Stimulated activated CD4-positive, alpha-beta T cell treated with anti-CD3 and anti-CD28 coated beads, Interleukin-1b, Interleukin-23, amount 100 ng/mL, for 48 hours (primary cell): ENCODE measurements at regions not wholly inside any gene's neighbourhood (a gene's known extent, or its start where the extent isn't known, plus 50 kb on each side); places are given as distances from the start of the nearest gene placed in this dataset.
"Not testable (repeated sequence)": the region's sequence is repeated elsewhere in the genome, so short reads cannot be mapped to it uniquely, and the experiment has no call there.

Experiments used
- DNase-seq: peaks from one replicate; pipeline ENCODE4 v3.0.0-alpha.2; 2020

DNA sequence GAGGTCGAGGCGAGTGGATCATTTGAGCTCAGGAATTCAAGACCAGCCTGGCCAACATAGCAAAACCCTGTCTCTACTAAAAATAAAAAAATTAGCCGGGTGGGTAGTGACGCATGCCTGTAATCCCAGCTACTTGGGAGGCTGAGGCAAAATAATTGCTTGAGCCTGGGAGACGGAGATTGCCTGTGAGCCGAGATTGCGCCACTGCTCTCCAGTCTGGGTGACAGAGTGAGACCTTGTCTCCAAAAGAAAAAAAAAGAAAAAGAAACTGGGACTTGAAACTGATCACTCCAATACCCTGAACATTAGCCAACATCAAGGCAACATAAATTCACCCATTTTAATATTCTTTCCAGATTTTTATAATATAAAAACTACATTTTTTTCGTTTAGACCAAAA is 874.6 kb upstream of the MBL2 start:
- DNase-seq = not testable (repeated sequence)

DNA sequence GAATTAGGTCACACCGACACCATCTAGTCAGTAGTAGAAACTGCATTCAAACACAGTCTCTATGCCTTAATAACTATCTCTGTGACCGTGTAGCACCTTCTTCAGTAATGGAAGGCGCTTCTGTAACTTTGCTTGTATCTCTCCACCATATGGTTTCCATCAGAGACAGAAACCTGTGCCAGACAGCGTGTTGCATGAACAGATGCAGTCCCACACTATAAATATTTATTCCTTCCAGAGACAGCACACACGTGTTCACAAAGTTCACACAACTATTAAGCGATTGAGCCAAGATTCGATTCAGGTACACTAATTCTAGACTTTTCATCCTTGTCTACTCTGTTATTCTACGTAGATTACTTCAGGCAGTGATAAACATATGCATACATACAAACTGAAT is 873.9 kb upstream of the MBL2 start:
- no peak for DNase-seq

DNA sequence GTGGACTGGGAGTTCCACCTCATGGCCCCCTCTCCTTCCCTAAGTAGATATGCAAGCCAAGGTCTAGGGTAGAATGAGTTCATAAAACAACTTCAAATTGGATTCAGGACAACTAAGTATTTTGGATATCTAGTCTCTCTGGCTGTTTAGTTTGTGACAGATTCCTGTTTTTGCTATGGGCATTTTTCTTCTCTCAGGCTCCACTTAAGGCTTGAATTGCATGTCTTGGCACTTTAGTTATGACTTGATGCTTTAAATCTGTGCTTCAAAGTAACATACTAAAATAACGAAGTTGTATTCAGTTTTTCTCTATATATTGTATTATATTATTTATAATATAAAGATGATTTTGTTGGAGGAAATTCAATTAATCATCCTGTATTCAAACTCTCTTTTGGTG is 873.4 kb upstream of the MBL2 start:
- DNase-seq = no peak

DNA sequence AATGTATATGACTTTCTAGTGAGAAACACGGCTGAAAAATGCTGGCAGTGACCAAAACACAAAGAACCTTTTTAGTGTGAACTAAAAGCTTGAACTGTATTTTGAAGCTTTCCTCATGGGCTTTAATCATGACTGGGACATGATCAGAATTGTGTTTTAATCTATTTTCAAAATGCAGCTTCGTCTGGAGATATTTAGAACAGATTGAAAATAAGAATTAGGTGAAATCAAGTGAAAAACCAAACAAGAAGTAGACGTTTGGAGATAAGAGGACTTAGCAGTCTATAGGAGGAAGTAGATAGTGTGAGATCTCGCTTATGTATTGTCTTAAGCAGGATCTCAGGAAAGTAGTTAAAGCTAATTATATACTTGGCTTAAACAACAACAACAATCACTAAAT is 865.4 kb upstream of the MBL2 start:
- no peak for DNase-seq

DNA sequence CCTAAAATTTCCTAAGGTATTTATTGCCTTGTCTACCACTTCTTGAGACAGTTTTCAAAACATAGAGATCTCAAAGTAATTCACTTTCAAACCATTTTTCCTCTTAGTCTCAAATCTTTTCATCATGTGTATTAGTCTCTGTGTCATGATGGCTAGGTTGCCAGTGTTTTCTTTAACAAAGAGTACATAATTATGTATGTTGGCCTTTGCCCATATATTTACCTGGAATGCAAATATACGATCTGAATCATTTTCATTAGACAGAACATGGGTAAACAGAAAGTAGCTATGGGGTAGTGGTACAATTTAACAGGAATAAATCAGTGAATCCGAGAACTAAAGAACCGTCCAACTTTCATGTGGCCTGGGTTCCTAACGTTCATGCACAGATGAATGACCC is 852.1 kb upstream of the MBL2 start:
- no peak for DNase-seq

DNA sequence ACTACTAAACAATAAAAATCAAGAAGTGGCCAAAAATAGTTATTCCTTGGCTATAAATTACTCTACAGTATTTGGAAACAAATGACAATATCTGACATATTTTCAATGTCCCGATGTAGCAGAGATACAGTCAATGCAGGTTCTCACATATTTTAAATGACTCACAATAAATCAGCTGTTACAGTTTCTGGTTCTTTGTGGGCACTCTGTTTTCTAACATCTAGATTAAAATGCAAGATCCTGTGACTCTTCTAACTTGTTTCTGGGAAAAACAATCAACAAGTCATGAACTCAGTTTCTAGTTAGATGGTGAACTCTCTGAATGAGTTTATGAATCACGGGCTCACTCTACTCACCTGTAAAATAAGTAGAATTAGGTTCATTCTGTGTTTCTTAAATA is 849.6 kb upstream of the MBL2 start:
- DNase-seq = no peak

DNA sequence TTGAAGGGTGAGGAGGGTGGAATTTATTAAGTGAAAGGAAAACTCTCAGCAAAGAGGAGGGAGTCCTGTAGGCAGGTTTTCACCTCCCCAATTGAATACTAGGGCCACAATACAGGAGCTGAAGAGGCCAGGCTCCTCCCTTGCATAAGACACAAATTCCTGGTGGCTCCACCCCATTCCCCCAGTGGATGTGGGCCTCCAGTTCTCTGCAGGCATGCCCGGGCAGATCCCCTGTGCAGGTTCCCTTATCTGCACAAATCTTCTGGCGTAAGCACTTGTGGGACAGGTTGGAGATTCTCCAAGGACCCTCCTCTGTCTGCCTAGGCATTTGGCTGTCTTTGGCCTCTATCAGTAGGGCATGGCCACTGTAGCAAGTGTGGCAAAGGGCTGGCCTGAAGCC is 847.1 kb upstream of the MBL2 start:
- no peak for DNase-seq

DNA sequence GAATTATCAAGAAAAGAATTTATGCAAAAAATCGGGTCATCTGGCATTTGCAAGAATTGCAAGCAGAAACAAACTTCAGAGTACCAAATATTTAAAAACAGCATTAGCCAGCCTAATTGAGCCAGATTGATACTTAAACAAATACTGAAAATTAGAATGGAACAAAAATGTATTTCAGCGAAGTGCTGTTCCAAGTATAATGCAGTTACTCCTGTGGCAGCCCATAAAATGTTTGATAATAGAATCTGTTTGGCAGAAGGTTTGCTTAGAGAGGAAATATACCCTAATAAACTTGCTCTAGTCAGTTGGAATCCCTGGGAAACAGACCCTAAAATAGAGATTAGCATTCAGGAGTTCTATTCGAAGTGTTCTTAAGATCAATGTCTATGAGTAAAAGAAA is 835.1 kb upstream of the MBL2 start:
- no peak for DNase-seq

DNA sequence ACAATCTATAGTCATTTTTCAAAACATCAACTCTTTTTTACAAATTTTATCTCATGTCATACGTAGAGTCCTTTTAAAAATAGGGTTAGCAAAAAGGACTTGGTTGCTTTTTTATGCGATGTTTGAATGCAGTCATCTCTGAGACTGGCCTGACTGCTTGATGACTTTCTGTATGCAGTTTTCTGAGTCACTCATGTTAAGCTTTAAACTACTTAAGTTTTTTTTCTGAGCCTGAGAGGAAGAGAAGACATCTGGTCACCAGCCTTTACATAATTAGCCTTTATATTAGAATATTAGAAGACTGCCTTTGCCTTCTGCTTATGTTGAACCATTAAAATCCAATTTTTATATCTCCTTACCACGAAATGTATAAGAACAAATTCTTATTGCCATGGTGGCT is 834.4 kb upstream of the MBL2 start:
- no peak for DNase-seq

DNA sequence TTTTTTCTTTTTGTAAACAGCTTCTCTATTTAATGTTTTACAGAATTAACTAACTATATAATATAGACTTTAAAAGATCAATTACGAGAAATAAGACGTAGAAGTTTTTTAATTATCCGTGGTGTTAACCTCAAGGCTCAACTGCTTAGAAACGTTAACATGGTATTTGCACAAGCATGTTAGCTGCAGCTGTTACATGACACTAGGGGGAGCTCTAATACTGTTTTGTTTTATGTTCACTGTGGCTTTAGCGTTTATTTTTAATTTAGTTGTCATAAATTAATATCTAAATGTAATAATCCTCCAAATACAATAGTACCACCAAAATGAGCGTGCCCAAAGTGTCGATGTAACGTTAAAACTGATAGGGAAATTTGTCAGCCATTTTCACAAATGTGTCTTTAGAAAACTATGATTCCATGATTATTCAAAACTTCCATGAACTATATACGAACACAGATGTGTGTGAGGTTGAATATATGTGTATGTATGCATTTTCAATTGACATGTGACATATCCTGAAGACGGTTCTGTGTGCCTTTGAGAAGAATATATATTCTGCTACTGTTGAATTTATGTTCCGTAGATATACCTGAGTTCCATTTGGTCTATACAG is 828.8 kb upstream of the MBL2 start:
- no peak for DNase-seq

DNA sequence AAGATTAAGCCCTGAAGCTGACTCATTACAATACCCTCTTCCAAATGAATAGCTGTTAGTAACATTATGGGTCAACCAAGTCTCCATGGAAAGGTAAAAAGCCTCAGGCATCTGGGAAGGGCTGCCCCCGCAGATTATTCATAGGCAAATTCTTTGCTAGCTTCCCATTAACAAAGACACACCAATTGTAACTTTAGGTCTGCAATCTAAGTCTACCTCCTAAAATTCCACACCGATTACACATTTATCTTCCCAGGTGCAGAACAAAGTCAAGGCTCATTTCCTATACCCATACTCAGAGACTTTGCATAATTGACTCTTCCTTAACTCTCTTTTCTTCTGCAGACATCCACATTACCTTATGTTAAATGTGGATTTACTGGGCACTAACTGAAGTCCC is 826.3 kb upstream of the MBL2 start:
- no peak for DNase-seq

DNA sequence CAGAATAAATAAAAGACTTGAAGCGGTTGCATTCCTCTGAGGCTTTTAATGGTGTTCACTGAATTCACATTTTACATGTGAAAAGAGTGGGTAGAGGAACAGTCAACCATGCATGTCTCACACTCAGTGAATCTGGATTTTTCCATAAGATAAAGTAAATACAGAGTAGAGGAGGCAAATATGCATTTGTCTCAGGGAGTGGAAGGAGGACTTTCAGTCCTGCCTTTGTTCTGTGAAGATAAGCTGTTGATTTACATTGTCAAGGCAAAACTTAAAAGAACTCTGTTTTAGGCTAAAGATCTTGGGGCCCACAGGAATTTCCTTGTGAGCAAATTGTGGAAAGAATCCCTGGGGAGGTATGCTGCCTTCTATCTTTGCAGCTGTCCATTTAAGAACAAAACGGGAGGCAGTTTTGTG is 825.3 kb upstream of the MBL2 start:
- DNase-seq = no peak

DNA sequence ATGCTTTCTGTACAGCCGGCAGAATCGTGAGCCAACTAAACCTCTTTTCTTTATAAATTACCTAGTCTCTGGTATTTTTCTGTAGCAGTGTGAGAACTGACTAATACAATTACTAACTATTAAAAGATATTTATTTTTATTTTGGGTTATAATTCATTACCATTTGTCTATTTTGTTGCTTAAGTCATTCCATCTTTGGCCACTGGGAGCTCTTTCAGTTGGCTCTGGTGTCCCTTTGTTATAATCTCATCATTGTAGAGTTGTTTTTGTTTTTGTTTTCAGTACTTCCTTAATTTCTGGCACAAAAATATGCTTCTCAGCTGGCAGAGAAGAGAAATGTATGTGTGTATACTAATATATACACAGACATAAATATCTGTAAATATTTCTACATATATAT is 807.9 kb upstream of the MBL2 start:
- DNase-seq = no peak

DNA sequence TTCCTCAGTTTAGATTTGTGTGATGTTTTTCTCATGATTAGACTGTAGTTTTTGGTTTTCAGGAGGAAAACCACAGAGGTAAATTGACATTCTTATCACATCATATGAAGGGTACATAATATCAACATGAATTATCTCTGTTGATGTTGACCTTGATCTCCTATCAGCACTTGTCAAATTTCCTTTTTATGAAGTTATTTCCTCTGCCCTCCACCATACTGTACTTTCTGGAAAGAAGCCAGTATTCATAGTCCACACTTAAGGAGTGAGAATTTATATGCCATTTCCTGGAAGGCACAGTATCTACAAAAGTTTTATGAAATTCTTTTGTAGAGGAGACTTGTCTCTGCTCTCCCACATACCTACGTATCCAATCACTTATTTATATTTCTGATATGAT is 807.2 kb upstream of the MBL2 start:
- no peak for DNase-seq

DNA sequence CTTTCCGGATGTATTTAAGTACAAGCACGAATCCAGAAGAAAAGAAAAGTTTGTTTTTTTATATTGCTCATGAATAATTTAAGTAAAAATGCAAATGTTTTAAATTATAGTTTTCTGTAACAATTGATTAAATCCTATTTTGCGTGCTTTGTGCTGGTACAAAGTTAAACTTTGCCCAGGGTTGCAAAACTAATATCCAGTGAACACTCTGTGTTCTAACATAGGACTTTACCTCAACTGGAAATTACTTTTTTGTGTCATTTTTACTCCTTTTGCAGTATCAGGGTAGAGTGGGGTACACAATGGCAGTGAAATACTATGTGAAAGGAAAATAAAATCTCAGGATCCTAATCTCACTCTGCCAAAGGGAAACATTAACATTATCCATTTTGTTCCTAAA is 801.4 kb upstream of the MBL2 start:
- no peak for DNase-seq

DNA sequence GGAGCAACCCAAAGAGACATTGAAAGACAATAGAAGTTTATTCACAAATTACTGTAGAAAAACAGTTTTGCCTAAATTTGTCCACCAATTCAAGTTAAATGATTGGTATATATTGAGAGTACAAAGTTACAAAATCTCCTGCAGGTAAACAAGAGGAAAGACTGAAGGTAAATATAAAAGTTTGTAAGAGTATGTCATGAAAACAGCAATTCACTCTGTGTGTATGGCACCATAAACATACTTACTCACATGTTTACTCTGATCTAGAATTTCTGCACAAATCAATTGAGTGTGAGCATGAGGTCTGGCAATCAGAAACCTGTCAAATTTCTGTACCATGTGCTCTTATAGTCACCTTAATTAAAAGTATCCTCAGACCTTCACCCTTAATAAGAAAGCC is 800.9 kb upstream of the MBL2 start:
- no peak for DNase-seq

DNA sequence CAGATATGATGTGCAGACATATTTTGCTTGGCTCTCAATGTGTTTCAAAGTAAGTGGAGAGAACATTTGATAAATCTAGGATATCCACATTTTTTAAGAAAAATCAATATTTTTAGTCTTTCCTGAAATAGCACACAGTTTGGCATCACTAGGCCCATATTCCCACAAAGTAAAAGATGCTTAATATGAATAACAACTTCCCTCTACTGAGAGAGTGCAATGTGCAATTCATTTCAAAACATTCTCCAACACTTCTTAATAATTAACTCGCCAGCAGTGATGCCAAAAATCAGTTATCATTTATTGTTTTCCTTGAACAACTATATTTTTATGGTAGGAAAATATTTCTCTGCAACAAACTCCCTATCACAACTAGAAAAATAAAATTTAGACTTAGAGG is 800.2 kb upstream of the MBL2 start:
- no peak for DNase-seq

DNA sequence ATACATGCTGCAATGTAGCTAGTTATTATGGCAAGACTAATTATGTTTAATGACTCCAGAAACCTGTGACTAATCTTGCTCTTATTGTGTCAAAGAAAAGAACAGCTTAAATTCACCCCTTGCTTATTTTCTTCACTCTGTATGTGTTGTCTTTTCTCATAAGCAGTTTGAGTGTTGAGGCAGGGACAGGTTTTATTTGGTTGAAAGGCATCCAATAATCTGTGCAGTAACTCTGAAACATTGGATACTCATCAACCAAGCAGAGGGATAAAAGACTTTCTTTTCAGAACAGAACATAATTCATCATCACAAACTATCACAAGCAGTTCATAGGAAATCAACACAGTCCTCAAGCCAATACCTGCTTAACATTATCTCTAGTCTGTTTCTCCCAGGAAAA is 797.6 kb upstream of the MBL2 start:
- no peak for DNase-seq

DNA sequence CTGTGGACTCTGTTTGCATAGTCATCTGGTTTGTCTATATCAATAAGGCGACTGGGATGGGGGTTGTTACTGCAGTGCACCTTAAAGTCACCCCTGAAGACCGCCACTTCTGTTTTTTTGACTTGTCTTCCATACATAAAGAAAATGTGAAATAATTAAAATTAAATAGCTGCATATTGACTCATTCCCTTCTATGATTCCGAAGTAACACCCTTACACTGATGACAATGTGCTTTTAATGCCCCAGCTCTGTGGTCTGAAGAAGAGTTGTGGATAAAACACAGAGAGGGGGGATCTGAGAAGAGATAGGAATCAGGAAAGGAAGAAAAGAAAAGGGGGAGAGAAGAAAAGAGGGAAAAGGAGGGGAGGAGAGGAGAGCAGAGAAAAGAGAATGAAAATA is 796.9 kb upstream of the MBL2 start:
- no peak for DNase-seq

DNA sequence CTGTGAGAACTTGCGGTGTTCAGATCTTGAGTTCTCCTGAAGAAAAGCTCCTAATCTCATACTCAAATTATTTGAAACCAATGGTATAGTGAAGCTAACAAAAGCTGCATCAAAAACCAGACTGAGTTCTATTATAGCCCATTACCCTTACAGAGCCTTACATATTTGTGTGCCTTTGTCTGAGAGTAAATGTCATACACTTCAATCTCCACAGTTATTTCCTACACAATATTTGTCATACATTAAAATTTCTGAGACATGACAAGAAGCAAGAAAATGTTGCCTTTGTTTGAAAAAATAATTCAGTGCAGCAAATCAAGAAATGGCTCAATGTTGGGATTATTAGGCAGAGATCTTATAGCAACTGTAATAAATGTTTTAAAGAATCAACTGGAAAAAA is 776.1 kb upstream of the MBL2 start:
- DNase-seq = no peak

DNA sequence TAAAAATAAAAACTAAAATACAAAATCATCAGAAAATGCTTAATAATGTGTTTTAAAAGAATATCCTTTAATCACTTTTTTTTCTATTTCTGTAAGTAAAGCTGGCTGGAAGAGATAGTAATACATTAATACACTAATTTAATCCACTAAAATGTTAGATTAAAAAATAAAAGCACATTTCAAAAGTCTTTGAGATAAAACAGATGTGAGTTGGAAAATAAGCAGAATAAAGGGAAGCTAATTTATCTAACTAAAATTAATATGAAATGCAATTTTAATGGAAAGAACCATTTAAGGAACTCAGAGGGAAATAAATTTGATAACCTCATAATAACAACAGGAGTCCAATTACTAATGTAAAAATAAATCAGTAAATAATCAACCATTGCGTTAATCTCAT is 774.8 kb upstream of the MBL2 start:
- no peak for DNase-seq

DNA sequence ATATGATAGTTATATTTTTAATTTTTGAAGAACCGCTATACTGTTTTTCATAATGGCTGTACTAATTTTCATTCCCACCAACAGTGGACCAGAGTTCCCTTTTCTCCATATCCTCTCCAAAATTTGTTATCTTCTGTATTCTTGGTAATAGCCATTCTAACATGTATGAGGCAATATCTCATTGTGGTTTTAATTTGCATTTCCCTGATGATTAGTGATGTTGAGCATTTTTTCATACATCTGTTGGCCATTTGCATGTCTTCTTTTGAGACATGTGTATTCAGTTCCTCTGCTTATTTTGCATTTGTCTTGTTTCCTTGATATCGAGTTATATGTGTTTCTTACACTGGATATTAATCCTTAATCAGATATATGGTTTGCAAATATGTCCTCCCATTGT is 770.8 kb upstream of the MBL2 start:
- no peak for DNase-seq

DNA sequence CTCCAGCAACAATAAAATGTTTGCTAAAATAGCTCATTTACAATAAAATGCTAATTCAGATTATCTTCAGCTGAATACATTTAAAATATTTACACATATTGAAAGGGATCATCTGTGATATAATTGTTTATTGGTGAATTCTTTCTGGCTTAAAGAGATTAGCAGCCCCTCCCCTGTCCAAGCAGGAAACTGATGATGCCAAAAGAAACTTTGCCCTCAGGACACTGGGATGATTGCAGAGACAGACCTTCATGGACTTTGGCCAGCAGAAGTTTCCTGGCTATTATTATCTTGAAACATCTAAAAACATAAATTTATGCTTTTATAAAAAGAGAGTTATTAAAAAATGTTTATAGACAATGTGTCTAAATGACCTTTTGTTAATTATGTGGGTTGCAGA is 764.9 kb upstream of the MBL2 start:
- DNase-seq = no peak

DNA sequence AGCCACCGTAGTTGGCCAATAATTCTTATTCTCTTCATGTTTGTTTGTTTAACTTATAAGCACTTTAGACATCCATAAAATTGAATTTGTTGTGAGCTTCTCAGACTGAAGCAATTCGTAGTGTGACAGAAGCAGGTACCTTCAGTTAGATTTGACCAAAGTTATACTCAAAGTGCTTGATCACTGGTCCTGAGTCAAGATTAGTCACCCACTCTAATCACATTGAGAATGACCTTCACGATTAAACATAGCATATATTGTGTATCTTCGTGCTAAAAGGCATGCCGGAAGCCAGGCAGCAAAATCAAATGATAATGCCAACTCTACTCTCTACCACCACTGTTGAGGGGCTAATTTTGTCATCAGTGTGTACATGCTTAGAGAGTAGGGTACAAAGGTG is 763.7 kb upstream of the MBL2 start:
- no peak for DNase-seq

DNA sequence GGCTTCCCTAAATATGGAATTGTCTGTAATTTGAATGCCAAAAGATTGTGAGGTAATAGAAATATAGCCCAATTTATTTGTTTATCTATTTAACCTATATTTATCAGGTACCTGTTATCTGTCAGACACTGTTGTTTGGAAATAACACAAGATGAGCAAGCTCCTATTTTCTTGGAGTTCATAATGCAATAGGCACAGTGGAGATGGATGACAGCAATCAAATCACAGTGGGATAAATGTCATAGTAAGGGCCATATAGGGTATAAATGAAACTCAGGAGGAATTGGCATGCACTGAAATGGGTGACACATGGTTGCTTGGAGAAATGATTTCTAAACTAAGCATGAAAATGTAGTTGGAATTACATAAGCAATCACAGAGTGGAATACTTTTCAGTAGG is 761.8 kb upstream of the MBL2 start:
- DNase-seq = no peak

DNA sequence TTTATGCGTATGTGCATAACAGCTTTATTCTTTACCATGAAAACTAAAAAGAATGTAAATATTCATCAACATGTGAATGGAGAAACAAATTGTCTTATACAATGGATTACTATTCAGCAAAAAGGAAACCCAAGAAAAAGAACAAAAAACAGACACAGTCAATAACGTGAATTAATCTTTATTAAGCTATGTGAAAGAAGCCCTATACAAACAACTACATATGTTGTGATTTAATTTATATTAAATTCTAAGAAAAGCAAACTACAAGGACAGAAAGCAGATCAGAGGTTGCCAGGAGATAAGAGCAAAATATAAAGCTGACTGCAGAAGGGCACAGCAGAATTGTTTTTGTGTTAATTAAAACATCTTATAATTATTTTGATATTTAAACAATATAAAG is 756.4 kb upstream of the MBL2 start:
- DNase-seq = no peak
